ENCODE measurements at regions not wholly inside any gene's neighbourhood (a gene's known extent, or its start where the extent isn't known, plus 50 kb on each side); places are given as distances from the start of the nearest gene placed in this dataset.

GRCh38 chr11:25214535-25215176, 717.8 kb downstream of the LUZP2 start:
- no peaks in the 10 kb centered on the region for H3K36me3 Mint-ChIP-seq
- POLR2A ChIA-PET, result no interaction called here
- TF ChIP-seq ZBTB21 (CRISPR knock-in tag; IDR thresholded peaks at IDR 0.05; ENCODE audit: borderline replicate concordance) (no peak), ZNF671 (CRISPR knock-in tag; IDR thresholded peaks at IDR 0.05) (no peak), ATF6 (CRISPR knock-in tag; IDR thresholded peaks at IDR 0.05) (no peak), ATF3 (CRISPR knock-in tag; conservative IDR thresholded peaks at IDR 0.05) (no peak), IRF2 (CRISPR knock-in tag; IDR thresholded peaks at IDR 0.05; ENCODE audit: borderline replicate concordance, low read depth) (no peak), ZSCAN18 (CRISPR knock-in tag; IDR thresholded peaks at IDR 0.05) (no peak), E2F1 (CRISPR knock-in tag; IDR thresholded peaks at IDR 0.05) (no peak), ZNF263 (CRISPR knock-in tag; IDR thresholded peaks at IDR 0.05; ENCODE audit: low read depth) (no peak), HMGXB4 (CRISPR knock-in tag; IDR thresholded peaks at IDR 0.05) (no peak), ZNF232 (CRISPR knock-in tag; IDR thresholded peaks at IDR 0.05) (no peak), ZNF219 (CRISPR knock-in tag; IDR thresholded peaks at IDR 0.05; ENCODE audit: borderline replicate concordance) (no peak), PRRX2 (CRISPR knock-in tag; IDR thresholded peaks at IDR 0.05) (no peak), NFE2L1 (CRISPR knock-in tag; IDR thresholded peaks at IDR 0.05) (no peak), HMGA2 (CRISPR knock-in tag; IDR thresholded peaks at IDR 0.05) (no peak)
- H3K27me3 Mint-ChIP-seq (ENCODE audit: low read depth), result no peaks in the 10 kb centered on the region
- DNase-seq (ENCODE audit: low spot score), result no peak
- no peak for ATAC-seq
- H3K4me3 Mint-ChIP-seq, result no peak overlapping the region
- H3K9me3 Mint-ChIP-seq, result no peaks in the 10 kb centered on the region
- CTCF ChIA-PET, result no interaction called here
- H3K4me1 Mint-ChIP-seq, result no peaks in the 10 kb centered on the region
- H3K27ac Mint-ChIP-seq, result no peak overlapping the region

GRCh38 chr11:25218036-25218435, 721.2 kb downstream of the LUZP2 start:
- Mint-ChIP-seq H3K4me3 (no peak overlapping the region), H3K27ac (no peak overlapping the region), H3K36me3 (no peaks in the 10 kb centered on the region), H3K27me3 (ENCODE audit: low read depth) (no peaks in the 10 kb centered on the region), H3K4me1 (no peaks in the 10 kb centered on the region), H3K9me3 (peaks cover 9% of the 10 kb centered on the region)
- POLR2A ChIA-PET, result no interaction called here
- CTCF ChIA-PET, result no interaction called here
- ATAC-seq (no peak), DNase-seq (ENCODE audit: low spot score) (no peak)
- TF ChIP-seq NR2C2 (CRISPR knock-in tag; IDR thresholded peaks at IDR 0.05) (no peak), ATF6 (CRISPR knock-in tag; IDR thresholded peaks at IDR 0.05) (no peak), NFYB (CRISPR knock-in tag; conservative IDR thresholded peaks at IDR 0.05; ENCODE audit: low read depth) (no peak), E2F1 (CRISPR knock-in tag; IDR thresholded peaks at IDR 0.05) (no peak), ZNF396 (CRISPR knock-in tag; IDR thresholded peaks at IDR 0.05; ENCODE audit: borderline replicate concordance) (no peak), ZBTB43 (CRISPR knock-in tag; IDR thresholded peaks at IDR 0.05) (no peak), ZBTB21 (CRISPR knock-in tag; IDR thresholded peaks at IDR 0.05; ENCODE audit: borderline replicate concordance) (no peak)
- TF ChIP-seq, protein P1, sequence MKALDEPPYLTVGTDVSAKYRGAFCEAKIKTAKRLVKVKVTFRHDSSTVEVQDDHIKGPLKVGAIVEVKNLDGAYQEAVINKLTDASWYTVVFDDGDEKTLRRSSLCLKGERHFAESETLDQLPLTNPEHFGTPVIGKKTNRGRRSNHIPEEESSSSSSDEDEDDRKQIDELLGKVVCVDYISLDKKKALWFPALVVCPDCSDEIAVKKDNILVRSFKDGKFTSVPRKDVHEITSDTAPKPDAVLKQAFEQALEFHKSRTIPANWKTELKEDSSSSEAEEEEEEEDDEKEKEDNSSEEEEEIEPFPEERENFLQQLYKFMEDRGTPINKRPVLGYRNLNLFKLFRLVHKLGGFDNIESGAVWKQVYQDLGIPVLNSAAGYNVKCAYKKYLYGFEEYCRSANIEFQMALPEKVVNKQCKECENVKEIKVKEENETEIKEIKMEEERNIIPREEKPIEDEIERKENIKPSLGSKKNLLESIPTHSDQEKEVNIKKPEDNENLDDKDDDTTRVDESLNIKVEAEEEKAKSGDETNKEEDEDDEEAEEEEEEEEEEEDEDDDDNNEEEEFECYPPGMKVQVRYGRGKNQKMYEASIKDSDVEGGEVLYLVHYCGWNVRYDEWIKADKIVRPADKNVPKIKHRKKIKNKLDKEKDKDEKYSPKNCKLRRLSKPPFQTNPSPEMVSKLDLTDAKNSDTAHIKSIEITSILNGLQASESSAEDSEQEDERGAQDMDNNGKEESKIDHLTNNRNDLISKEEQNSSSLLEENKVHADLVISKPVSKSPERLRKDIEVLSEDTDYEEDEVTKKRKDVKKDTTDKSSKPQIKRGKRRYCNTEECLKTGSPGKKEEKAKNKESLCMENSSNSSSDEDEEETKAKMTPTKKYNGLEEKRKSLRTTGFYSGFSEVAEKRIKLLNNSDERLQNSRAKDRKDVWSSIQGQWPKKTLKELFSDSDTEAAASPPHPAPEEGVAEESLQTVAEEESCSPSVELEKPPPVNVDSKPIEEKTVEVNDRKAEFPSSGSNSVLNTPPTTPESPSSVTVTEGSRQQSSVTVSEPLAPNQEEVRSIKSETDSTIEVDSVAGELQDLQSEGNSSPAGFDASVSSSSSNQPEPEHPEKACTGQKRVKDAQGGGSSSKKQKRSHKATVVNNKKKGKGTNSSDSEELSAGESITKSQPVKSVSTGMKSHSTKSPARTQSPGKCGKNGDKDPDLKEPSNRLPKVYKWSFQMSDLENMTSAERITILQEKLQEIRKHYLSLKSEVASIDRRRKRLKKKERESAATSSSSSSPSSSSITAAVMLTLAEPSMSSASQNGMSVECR (CRISPR knock-in tag; IDR thresholded peaks at IDR 0.05; ENCODE audit: borderline replicate concordance), result no peak
